ENCODE measurements at regions not wholly inside any gene's neighbourhood (a gene's known extent, or its start where the extent isn't known, plus 50 kb on each side); places are given as distances from the start of the nearest gene placed in this dataset.
"Not testable (repeated sequence)": the region's sequence is repeated elsewhere in the genome, so short reads cannot be mapped to it uniquely, and the experiment has no call there.

DNA sequence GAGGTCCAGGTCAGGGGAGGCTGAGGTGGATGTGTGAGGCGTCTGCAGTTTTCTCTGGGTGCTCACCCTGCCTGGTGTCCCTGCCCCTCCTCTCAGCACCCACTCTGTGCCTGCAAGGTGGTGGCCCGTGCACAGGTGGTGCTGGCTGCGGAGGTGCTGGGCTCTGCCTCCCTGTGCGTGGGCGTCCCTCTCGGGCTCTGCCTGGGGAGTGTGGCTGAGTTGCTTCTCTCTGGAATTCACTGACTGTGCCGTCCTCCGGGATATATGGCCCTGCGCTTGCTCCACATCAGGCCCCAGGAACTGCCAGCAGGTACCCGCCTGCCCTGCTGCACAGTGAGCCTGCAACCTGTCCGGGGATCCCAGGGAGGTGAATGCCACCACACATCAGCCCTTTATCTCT is 379.1 kb downstream of the TMEM121 start:
- H3K27ac Mint-ChIP-seq: peak overlapping the region; percentile 50
- peaks cover 3% of the 10 kb centered on the region for H3K36me3 Mint-ChIP-seq (ENCODE audit: low read depth)
- intact Hi-C loops (cut with micrococcal nuclease): no loop called here
- ChIA-PET POLR2A (interaction anchor here (3.1 kb wide), 1 partner anchor 43 kb away, joined by 20 read pairs; no protein-coding TSS in a partner anchor), CTCF (no interaction called here)
- TF ChIP-seq, protein P1, sequence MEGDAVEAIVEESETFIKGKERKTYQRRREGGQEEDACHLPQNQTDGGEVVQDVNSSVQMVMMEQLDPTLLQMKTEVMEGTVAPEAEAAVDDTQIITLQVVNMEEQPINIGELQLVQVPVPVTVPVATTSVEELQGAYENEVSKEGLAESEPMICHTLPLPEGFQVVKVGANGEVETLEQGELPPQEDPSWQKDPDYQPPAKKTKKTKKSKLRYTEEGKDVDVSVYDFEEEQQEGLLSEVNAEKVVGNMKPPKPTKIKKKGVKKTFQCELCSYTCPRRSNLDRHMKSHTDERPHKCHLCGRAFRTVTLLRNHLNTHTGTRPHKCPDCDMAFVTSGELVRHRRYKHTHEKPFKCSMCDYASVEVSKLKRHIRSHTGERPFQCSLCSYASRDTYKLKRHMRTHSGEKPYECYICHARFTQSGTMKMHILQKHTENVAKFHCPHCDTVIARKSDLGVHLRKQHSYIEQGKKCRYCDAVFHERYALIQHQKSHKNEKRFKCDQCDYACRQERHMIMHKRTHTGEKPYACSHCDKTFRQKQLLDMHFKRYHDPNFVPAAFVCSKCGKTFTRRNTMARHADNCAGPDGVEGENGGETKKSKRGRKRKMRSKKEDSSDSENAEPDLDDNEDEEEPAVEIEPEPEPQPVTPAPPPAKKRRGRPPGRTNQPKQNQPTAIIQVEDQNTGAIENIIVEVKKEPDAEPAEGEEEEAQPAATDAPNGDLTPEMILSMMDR (IDR thresholded peaks at IDR 0.05): no peak
- H3K27me3 Mint-ChIP-seq: no peaks in the 10 kb centered on the region
- H3K4me3 Mint-ChIP-seq: peak overlapping the region; percentile 69
- H3K4me1 Mint-ChIP-seq: peaks cover 24% of the 10 kb centered on the region
- DNase-seq (no peak), ATAC-seq (ENCODE audit: low read depth) (no peak)
- H3K9me3 Mint-ChIP-seq: no peaks in the 10 kb centered on the region

DNA sequence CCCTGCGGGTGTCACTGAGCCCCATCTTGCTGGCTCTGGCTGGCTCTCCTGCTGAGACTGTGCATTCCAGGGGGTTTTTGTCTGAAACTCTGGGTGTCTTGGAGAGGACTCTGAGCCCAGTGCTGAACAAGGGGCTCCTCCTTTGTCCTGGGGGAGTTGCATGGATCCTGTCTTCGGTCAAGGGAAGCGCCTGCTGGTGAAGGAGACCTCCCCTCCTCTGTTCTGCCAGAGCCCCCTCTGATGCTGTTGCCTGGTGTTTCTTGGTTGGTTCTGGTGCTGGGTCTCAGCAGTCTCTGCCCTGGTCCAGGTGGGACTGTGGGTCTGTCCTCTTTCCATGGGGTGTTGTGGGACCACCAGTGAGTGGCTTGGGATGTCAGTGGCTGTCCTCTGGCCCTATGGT is 380.9 kb downstream of the TMEM121 start:
- H3K4me1 Mint-ChIP-seq: peaks cover 24% of the 10 kb centered on the region
- ATAC-seq (ENCODE audit: low read depth) (no peak), DNase-seq (no peak)
- TF ChIP-seq, protein P1 (IDR thresholded peaks at IDR 0.05): no peak
- peaks cover 3% of the 10 kb centered on the region for H3K36me3 Mint-ChIP-seq (ENCODE audit: low read depth)
- ChIA-PET POLR2A (no interaction called here), CTCF (no interaction called here)
- peak overlapping the region; percentile 69 for H3K4me3 Mint-ChIP-seq
- no peaks in the 10 kb centered on the region for H3K27me3 Mint-ChIP-seq
- no peaks in the 10 kb centered on the region for H3K9me3 Mint-ChIP-seq
- H3K27ac Mint-ChIP-seq: peak overlapping the region; percentile 63
- intact Hi-C loops (cut with micrococcal nuclease): no loop called here

DNA sequence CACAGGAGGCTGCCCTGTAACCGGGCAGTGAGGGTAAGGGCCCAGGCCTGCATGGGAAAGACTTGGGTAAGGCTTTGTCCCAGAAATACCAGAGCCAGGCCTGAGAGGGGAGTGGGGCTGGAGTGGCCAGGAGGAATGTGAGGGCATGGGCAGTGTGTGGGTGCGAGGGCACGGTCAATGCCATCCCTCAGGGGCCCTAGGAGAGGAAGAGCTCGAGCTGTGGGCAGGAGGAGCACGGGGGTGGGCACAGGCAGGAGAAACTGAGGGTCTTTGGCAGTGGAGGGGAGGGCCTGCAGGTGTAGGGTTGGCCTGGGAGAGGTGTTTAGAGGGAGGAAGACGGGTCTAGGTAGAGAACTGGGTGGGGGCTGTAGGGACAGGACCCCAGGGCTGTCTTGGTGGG is 381.6 kb downstream of the TMEM121 start:
- ATAC-seq (ENCODE audit: low read depth): no peak

DNA sequence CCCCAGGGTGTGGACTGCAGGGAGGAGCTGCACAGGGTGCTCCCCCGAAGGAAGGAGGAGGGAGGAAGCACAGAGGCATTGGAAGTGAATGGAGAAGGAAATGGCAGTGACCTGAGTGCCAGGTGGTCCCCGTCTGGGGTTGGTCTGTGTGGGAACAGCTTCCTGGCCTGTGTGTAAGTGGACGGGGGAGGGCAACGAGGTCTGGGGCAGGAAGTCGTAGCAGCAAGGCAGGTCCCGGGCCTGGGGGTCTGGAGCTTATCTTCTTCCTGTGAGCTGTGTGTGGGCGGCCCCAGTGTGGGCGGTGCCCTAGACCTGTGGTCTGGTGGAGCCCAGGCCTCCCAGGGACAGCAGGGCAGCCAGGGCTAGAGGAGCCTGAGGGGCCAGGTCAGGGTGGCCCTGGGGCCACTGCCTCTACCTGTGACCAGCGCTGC is 382.1 kb downstream of the TMEM121 start:
- TF ChIP-seq, protein P1 (IDR thresholded peaks at IDR 0.05): no peak
- H3K4me3 Mint-ChIP-seq: peak overlapping the region; percentile 69
- intact Hi-C loops (cut with micrococcal nuclease): no loop called here
- POLR2A ChIA-PET: interaction anchor here (1.0 to 1.4 kb wide), 5 partner anchors 9 to 50 kb away, joined by 3 to 13 read pairs (median 6); no protein-coding TSS in a partner anchor
- H3K27me3 Mint-ChIP-seq: no peaks in the 10 kb centered on the region
- no peak for DNase-seq
- H3K4me1 Mint-ChIP-seq: peaks cover 30% of the 10 kb centered on the region
- H3K9me3 Mint-ChIP-seq: no peaks in the 10 kb centered on the region
- peaks cover 3% of the 10 kb centered on the region for H3K36me3 Mint-ChIP-seq (ENCODE audit: low read depth)
- CTCF ChIA-PET: no interaction called here
- ATAC-seq (ENCODE audit: low read depth): peak; percentile 68
- H3K27ac Mint-ChIP-seq: peak overlapping the region; percentile 63

More for the DNA sequence above, 381.6 kb downstream of the TMEM121 start:
- no peak for DNase-seq
- Mint-ChIP-seq H3K27ac (peak overlapping the region; percentile 63), H3K9me3 (no peaks in the 10 kb centered on the region), H3K36me3 (ENCODE audit: low read depth) (peaks cover 3% of the 10 kb centered on the region), H3K27me3 (no peaks in the 10 kb centered on the region), H3K4me3 (peak overlapping the region; percentile 69), H3K4me1 (peaks cover 27% of the 10 kb centered on the region)
- TF ChIP-seq, protein P1 (IDR thresholded peaks at IDR 0.05): no peak
- intact Hi-C loops (cut with micrococcal nuclease): no loop called here
- ChIA-PET CTCF (no interaction called here), POLR2A (interaction anchor here (1.0 to 1.4 kb wide), 5 partner anchors 9 to 49 kb away, joined by 3 to 13 read pairs (median 6); no protein-coding TSS in a partner anchor)

DNA sequence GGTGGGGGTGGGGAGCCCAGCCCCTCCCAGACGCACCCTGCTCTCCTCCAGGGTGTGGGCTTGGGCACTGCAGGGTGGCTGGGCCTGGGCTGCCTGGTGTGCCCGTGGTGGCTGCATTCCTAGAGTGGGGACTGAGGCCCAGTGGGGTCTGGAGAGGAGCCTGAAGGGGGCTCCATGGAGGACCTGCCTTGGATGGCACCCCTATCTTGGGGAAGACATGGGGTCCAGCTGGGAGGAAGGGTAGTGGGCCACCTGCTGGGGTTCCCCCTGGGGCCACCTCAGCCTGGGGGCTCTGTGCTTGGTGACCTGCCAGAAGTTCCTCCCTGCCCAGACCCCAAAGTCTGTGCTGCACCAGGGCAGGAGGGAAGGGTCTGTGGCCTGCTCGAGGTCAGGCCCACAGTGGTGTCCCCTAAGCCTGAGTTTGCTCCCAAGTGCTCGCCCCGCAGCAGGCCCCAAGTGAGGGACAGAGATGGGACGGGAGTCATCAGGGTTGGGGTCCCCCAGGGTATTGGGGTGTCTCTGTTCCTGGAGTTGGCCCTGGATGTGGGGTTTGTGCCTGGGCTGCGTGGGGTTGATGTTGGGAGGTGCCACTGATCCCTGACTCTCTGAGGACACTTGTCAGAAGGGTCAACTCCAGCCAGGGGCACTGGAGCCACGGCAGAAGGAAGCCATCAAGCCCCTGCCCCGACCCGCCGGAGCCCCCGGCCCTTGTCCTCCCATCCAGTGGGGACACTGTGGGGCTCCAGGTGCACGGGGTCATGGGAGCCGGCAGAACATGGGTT is 382.9 kb downstream of the TMEM121 start:
- DNase-seq (no peak), ATAC-seq (ENCODE audit: low read depth) (no peak)
- peaks cover 34% of the 10 kb centered on the region for H3K4me1 Mint-ChIP-seq
- POLR2A ChIA-PET: interaction anchor here (0.7 to 1.4 kb wide), 6 partner anchors 10 to 50 kb away, joined by 3 to 13 read pairs (median 4); no protein-coding TSS in a partner anchor
- H3K27me3 Mint-ChIP-seq: no peaks in the 10 kb centered on the region
- H3K4me3 Mint-ChIP-seq: peak overlapping the region; percentile 63
- peaks cover 3% of the 10 kb centered on the region for H3K36me3 Mint-ChIP-seq (ENCODE audit: low read depth)
- TF ChIP-seq, protein P1 (IDR thresholded peaks at IDR 0.05): no peak
- no peaks in the 10 kb centered on the region for H3K9me3 Mint-ChIP-seq
- intact Hi-C loops (cut with micrococcal nuclease): no loop called here
- H3K27ac Mint-ChIP-seq: peak overlapping the region; percentile 30
- CTCF ChIA-PET: no interaction called here

DNA sequence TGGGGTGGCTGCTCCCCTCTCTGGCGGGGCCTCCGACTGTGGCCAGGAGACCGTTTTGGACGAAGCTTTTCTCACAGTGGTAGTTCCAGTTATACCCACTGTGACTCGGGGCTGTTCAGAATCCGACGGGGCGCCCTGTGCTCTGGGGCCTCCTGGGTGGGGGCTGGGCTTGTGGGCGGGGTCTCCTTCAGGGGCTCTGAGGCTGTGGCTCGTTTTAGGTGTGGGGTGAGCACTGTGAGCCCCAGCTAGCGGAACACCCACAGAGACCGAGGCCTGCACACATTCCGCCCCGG is 383.4 kb downstream of the TMEM121 start:
- ATAC-seq (ENCODE audit: low read depth); H3K27me3 Mint-ChIP-seq; H3K9me3 Mint-ChIP-seq; DNase-seq; H3K27ac Mint-ChIP-seq; CTCF ChIA-PET; intact Hi-C loops (cut with micrococcal nuclease); H3K36me3 Mint-ChIP-seq (ENCODE audit: low read depth): not testable (repeated sequence)
- Mint-ChIP-seq H3K4me1 (peaks cover 36% of the 10 kb centered on the region), H3K4me3 (peak overlapping the region; percentile 78)
- POLR2A ChIA-PET: interaction anchor here (0.7 to 1.6 kb wide), 2 partner anchors 47 to 48 kb away, joined by 3 to 6 read pairs; no protein-coding TSS in a partner anchor
